ENCODE measurements at regions not wholly inside any gene's neighbourhood (a gene's known extent, or its start where the extent isn't known, plus 50 kb on each side); places are given as distances from the start of the nearest gene placed in this dataset.

DNA sequence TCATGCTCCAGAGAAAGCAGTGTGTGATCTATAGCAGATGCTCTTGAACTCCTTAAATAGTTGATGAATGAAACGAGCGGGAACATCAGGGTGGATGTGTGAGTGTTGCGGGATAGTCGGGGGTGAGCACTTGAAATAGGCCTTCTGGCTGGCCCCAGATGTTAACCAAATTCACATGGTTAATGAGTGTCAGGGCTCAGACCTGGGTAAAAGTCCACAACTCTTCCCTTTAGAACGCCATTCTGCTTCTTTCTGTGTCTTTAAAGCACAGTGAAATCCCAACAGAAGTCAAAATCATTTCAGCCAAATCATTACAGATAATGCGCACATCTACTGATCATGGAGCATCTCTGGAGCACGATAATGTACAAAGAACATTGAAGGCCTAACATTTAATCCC, 249.4 kb upstream of the BOD1L1 start:
- DNase-seq (ENCODE audit: low spot score): no peak
- no peak for TF ChIP-seq CTCF (IDR thresholded peaks at IDR 0.05; ENCODE audit: extremely low read depth, insufficient read depth, missing control alignments)
- in situ Hi-C loops (cut with MboI; ENCODE audit: low pct_unique_long_range_greater_than_20kb, low sequenced_read_pairs, unreplicated experiment): no loop called here

DNA sequence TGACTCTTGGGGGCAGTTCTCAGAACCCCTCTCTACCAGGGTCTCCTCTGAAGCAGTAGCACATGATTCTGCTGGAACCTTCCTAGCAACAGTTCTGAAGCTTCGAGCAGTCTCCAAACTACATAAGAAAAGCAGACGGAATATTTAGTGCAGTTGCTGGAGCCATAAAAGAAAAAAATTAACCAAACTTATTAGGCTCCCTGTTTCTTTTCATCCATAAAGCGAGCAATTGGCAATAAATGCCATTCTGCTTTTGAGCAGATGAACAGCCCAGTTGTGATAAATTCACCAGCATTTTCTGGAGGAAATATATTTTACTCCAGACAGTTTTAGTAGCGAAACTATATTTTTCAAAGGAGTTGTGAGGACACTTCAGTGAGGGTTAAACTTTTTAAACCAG, 250.1 kb upstream of the BOD1L1 start:
- no peak for DNase-seq (ENCODE audit: low spot score)
- in situ Hi-C loops (cut with MboI; ENCODE audit: low pct_unique_long_range_greater_than_20kb, low sequenced_read_pairs, unreplicated experiment): no loop called here
- TF ChIP-seq CTCF (IDR thresholded peaks at IDR 0.05; ENCODE audit: extremely low read depth, insufficient read depth, missing control alignments): no peak

- in situ Hi-C loops (cut with MboI; ENCODE audit: low pct_unique_long_range_greater_than_20kb, low sequenced_read_pairs, unreplicated experiment): no loop called here
- no peak for TF ChIP-seq CTCF (IDR thresholded peaks at IDR 0.05; ENCODE audit: extremely low read depth, insufficient read depth, missing control alignments)
- no peak for DNase-seq (ENCODE audit: low spot score)
Observed at GRCh38 chr4:13881892-13882291, 254.4 kb upstream of the BOD1L1 start.

- in situ Hi-C loops (cut with MboI; ENCODE audit: low pct_unique_long_range_greater_than_20kb, low sequenced_read_pairs, unreplicated experiment): no loop called here
- TF ChIP-seq CTCF (IDR thresholded peaks at IDR 0.05; ENCODE audit: extremely low read depth, insufficient read depth, missing control alignments): no peak
- DNase-seq (ENCODE audit: low spot score): no peak
Observed at GRCh38 chr4:13887010-13887409, 259.5 kb upstream of the BOD1L1 start.

GRCh38 chr4:13888112-13888511, 260.6 kb upstream of the BOD1L1 start:
- no peak for TF ChIP-seq CTCF (IDR thresholded peaks at IDR 0.05; ENCODE audit: extremely low read depth, insufficient read depth, missing control alignments)
- no peak for DNase-seq (ENCODE audit: low spot score)
- in situ Hi-C loops (cut with MboI; ENCODE audit: low pct_unique_long_range_greater_than_20kb, low sequenced_read_pairs, unreplicated experiment): no loop called here

GRCh38 chr4:13891544-13891939, 264.0 kb upstream of the BOD1L1 start:
- no peak for DNase-seq (ENCODE audit: low spot score)
- TF ChIP-seq CTCF (IDR thresholded peaks at IDR 0.05; ENCODE audit: extremely low read depth, insufficient read depth, missing control alignments): no peak
- in situ Hi-C loops (cut with MboI; ENCODE audit: low pct_unique_long_range_greater_than_20kb, low sequenced_read_pairs, unreplicated experiment): no loop called here

- in situ Hi-C loops (cut with MboI; ENCODE audit: low pct_unique_long_range_greater_than_20kb, low sequenced_read_pairs, unreplicated experiment): no loop called here
Observed at GRCh38 chr4:13892739-13893105, 265.2 kb upstream of the BOD1L1 start.

More at GRCh38 chr4:13892739-13893105, 265.2 kb upstream of the BOD1L1 start:
- TF ChIP-seq CTCF (IDR thresholded peaks at IDR 0.05; ENCODE audit: extremely low read depth, insufficient read depth, missing control alignments): no peak
- no peak for DNase-seq (ENCODE audit: low spot score)
